Neural cell (in vitro differentiated cells): ENCODE measurements at regions not wholly inside any gene's neighbourhood (a gene's known extent, or its start where the extent isn't known, plus 50 kb on each side); places are given as distances from the start of the nearest gene placed in this dataset.
"Not testable (repeated sequence)": the region's sequence is repeated elsewhere in the genome, so short reads cannot be mapped to it uniquely, and the experiment has no call there.

ENCODE experiments used
- H2AFZ ChIP-seq: fragments of 200-600, 300-800 bp; sonication (generic), shearing (Covaris generic); 2 replicates; pipeline ENCODE4 v1.6.0; 2014; ENCODE audit warnings: low read depth, mild to moderate bottlenecking, antibody characterized with exemption, low read length, moderate library complexity
- H3F3A ChIP-seq: fragments of 200-600 bp; shearing (Covaris generic); 2 replicates; pipeline ENCODE4 v1.6.1; 2016; ENCODE audit warnings: mild to moderate bottlenecking, moderate library complexity, mixed read lengths, antibody characterized with exemption, low read length; ENCODE audit not compliant: insufficient read depth, poor library complexity, severe bottlenecking
- H3K27ac ChIP-seq: fragments of 200-600, 300-800 bp; sonication (generic), shearing (Covaris generic); 2 replicates; pipeline ENCODE4 v1.5.1; 2014; ENCODE audit warnings: mild to moderate bottlenecking, low read length, moderate library complexity
- H3K27me3 ChIP-seq: fragments of 300-800, 200-600 bp; sonication (generic), shearing (Covaris generic); 2 replicates; pipeline ENCODE4 v1.6.0; 2014; ENCODE audit warnings: mild to moderate bottlenecking, low read depth, low read length, moderate library complexity; ENCODE audit not compliant: insufficient read depth
- H3K36me3 ChIP-seq: fragments of 300-800, 200-600 bp; sonication (generic), shearing (Covaris generic); 2 replicates; pipeline ENCODE4 v1.5.1; 2014; ENCODE audit warnings: mild to moderate bottlenecking, antibody characterized with exemption, low read length, moderate library complexity; ENCODE audit not compliant: insufficient read depth
- H3K4me2 ChIP-seq: fragments of 300-800, 200-600 bp; sonication (generic), shearing (Covaris generic); 2 replicates; pipeline ENCODE4 v1.6.0; 2014; ENCODE audit warnings: mild to moderate bottlenecking, low read length
- H3K4me3 ChIP-seq: fragments of 300-800, 200-600 bp; sonication (generic), shearing (Covaris generic); 2 replicates; pipeline ENCODE4 v1.5.1; 2014; ENCODE audit warnings: mild to moderate bottlenecking, low read length, moderate library complexity
- H3K79me2 ChIP-seq: fragments of 200-600 bp; shearing (Covaris generic); replicated peaks from 2 replicates; pipeline ENCODE4 v1.6.0; 2014; ENCODE audit warnings: mild to moderate bottlenecking, low read length, moderate library complexity; ENCODE audit not compliant: insufficient read depth
- H3K9ac ChIP-seq: fragments of 300-800, 200-600 bp; sonication (generic), shearing (Covaris generic); 2 replicates; pipeline ENCODE4 v1.6.1; 2016; ENCODE audit warnings: mild to moderate bottlenecking, low read length, mixed read lengths
- H3K9me2 ChIP-seq: fragments of 200-600 bp; shearing (Covaris generic); 2 replicates; pipeline ENCODE4 v1.6.1; 2016; ENCODE audit warnings: mild to moderate bottlenecking, low read length, mixed read lengths; ENCODE audit not compliant: insufficient read depth
- H3K9me3 ChIP-seq: fragments of 200-600, 300-800 bp; sonication (generic), shearing (Covaris generic); 2 replicates; pipeline ENCODE4 v1.6.1; 2016; ENCODE audit warnings: mild to moderate bottlenecking, mixed run types, low read length, moderate library complexity, mixed read lengths
- H4K20me1 ChIP-seq: fragments of 200-600 bp; shearing (Covaris generic); 2 replicates; pipeline ENCODE4 v1.6.1; 2016; ENCODE audit warnings: mild to moderate bottlenecking, mixed run types; ENCODE audit not compliant: insufficient read depth
- EP300 ChIP-seq: fragments of 450-650 bp; conservative IDR thresholded peaks from 2 replicates; pipeline ENCODE4 v1.6.1; 2014; ENCODE audit warnings: antibody characterized with exemption, mild to moderate bottlenecking, moderate library complexity; ENCODE audit not compliant: poor library complexity, severe bottlenecking
- EZH2 ChIP-seq: fragments of 200-600, 300-800 bp; shearing (Covaris generic), sonication (generic); IDR thresholded peaks from 2 replicates; pipeline ENCODE4 v1.6.1; 2014; ENCODE audit warnings: antibody characterized with exemption, low read length, borderline replicate concordance, mild to moderate bottlenecking; ENCODE audit not compliant: insufficient read depth, poor library complexity, severe bottlenecking
- RAD21 ChIP-seq: fragments of 450-650 bp; conservative IDR thresholded peaks from 2 replicates; pipeline ENCODE4 v1.6.1; 2014; ENCODE audit warnings: antibody characterized with exemption, mild to moderate bottlenecking, moderate library complexity
- SMC3 ChIP-seq: fragments of 450-650 bp; conservative IDR thresholded peaks from 2 replicates; pipeline ENCODE4 v1.6.1; 2014; ENCODE audit warnings: antibody characterized with exemption, mild to moderate bottlenecking, moderate library complexity; ENCODE audit not compliant: poor library complexity

GRCh38 chr16:88264641-88265285 is 118.0 kb upstream of the ZNF469 start (continued):
- no peak for TF ChIP-seq EZH2
- no peak for TF ChIP-seq SMC3
- TF ChIP-seq EP300: no peak
- TF ChIP-seq RAD21: no peak

- H3K9me3 ChIP-seq, H3K79me2 ChIP-seq, H3K9ac ChIP-seq, H3K27me3 ChIP-seq, H3F3A ChIP-seq, H3K36me3 ChIP-seq, H3K4me2 ChIP-seq, H2AFZ ChIP-seq, H4K20me1 ChIP-seq, H3K27ac ChIP-seq, H3K4me3 ChIP-seq, H3K9me2 ChIP-seq: not testable (repeated sequence)
These were observed 117.3 kb upstream of the ZNF469 start for GRCh38 chr16:88265286-88265938.

DNA sequence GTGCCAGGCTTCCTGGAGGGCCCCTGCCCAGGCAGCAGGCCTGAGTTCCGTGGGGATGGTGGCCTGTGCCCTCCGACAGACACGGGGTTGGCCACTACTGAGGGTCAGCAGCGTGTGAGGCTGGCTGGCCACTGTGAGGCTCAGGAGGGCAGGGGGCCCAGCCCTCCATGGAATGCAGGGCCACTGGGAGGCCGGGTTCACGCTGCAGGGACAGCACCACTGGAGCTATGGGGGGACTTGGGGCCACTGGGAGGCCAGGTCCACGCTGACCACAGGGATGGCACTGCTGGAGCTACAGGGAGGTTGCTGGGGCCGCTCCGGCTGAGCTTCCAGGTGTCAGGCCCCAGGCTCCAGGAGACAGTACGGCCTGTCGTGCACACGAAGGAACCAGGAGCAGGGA is 116.7 kb upstream of the ZNF469 start:
- not testable (repeated sequence) for H3K9ac ChIP-seq

GRCh38 chr16:88266935-88267551 is 115.7 kb upstream of the ZNF469 start:
- H3K9me3 ChIP-seq, H3K79me2 ChIP-seq, H3K27me3 ChIP-seq, H4K20me1 ChIP-seq, H3K9ac ChIP-seq, H3K36me3 ChIP-seq, H3K4me3 ChIP-seq, H3K9me2 ChIP-seq, H3K27ac ChIP-seq, H2AFZ ChIP-seq, H3K4me2 ChIP-seq, H3F3A ChIP-seq: not testable (repeated sequence)

More for the DNA sequence above, 116.7 kb upstream of the ZNF469 start:
- H3K9me2 ChIP-seq, H3K27ac ChIP-seq, H2AFZ ChIP-seq, H3K36me3 ChIP-seq, H3K79me2 ChIP-seq, H3K27me3 ChIP-seq, H3F3A ChIP-seq, H4K20me1 ChIP-seq, H3K4me3 ChIP-seq, H3K4me2 ChIP-seq, H3K9me3 ChIP-seq: not testable (repeated sequence)

- H3K9ac ChIP-seq, H3K4me2 ChIP-seq, H4K20me1 ChIP-seq, H3K27ac ChIP-seq, H2AFZ ChIP-seq, H3K79me2 ChIP-seq, H3K36me3 ChIP-seq, H3K9me3 ChIP-seq, H3K4me3 ChIP-seq, H3K27me3 ChIP-seq, H3K9me2 ChIP-seq, H3F3A ChIP-seq: not testable (repeated sequence)
These were observed 114.4 kb upstream of the ZNF469 start for GRCh38 chr16:88268186-88268970.

- H3K9me2 ChIP-seq, H3K79me2 ChIP-seq, H3F3A ChIP-seq, H3K4me2 ChIP-seq, H3K9me3 ChIP-seq, H3K36me3 ChIP-seq, H3K4me3 ChIP-seq, H4K20me1 ChIP-seq, H3K27me3 ChIP-seq, H2AFZ ChIP-seq, H3K27ac ChIP-seq, H3K9ac ChIP-seq: not testable (repeated sequence)
These were observed 112.5 kb upstream of the ZNF469 start for GRCh38 chr16:88270171-88270790.

DNA sequence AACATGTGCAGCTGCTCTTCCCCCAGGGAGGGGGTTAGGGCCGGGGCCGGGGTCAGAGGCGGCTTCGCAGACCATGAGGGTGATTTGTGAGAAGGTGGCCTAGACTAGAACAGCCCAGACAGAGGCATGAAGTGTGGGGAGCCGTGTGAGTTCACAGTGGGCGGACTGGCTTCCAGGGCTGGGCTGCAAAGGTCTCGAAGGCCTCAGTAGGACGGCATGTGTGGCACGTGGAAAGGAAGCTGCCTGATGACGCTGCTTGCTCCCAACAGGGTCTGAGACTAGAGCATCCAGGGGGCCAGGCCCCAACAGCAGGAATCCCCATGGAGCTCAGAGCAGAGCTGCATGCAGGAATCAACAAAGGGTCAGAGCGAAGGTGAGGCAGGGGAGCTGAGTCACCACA is 111.5 kb upstream of the ZNF469 start:
- not testable (repeated sequence) for H3K36me3 ChIP-seq, H3K79me2 ChIP-seq, H3K4me2 ChIP-seq

More for the DNA sequence above, 111.5 kb upstream of the ZNF469 start:
- H3K27ac ChIP-seq, H4K20me1 ChIP-seq, H3F3A ChIP-seq, H3K9me2 ChIP-seq, H2AFZ ChIP-seq, H3K9me3 ChIP-seq, H3K27me3 ChIP-seq, H3K4me3 ChIP-seq, H3K9ac ChIP-seq: not testable (repeated sequence)
